Common myeloid progenitor, CD34-positive (primary cell): ENCODE measurements at regions not wholly inside any gene's neighbourhood (a gene's known extent, or its start where the extent isn't known, plus 50 kb on each side); places are given as distances from the start of the nearest gene placed in this dataset.

Experiments
- CTCF ChIA-PET: fragments of 350-600 bp; sonication (Branson Sonifier 250); formaldehyde crosslinking; loops from one replicate; lab custom pipeline; 2021; ENCODE audit warnings: antibody characterized with exemption; lab: Charles Lee
- POLR2A ChIA-PET: fragments of 350-600 bp; sonication (Branson Sonifier 250); formaldehyde crosslinking; loops from one replicate; lab custom pipeline; 2021; ENCODE audit warnings: antibody characterized with exemption; lab: Charles Lee
- DNase-seq, 3 donors: peaks; one replicate each; pipeline versions ENCODE4 v3.0.0 to v3.0.0-alpha.2; 2013
- H3K27ac ChIP-seq, 2 experiments: 1 replicate in 1 of 2; 2 replicates in 1 of 2; pipeline ENCODE4 v1.7.0; 2013; ENCODE audit warnings: inconsistent platforms in 2 of 2, low read length in 2 of 2, mild to moderate bottlenecking in 2 of 2, low read depth in 1 of 2, moderate library complexity in 1 of 2; ENCODE audit not compliant: severe bottlenecking in 2 of 2, insufficient read depth in 1 of 2, poor library complexity in 1 of 2
- H3K27me3 ChIP-seq, 5 experiments: replicated peaks in 2 of 5; 1 replicate in 3 of 5; 2 replicates in 2 of 5; pipeline versions ENCODE4 v1.6.1 to v1.7.0; 2013; ENCODE audit warnings: low read length in 4 of 5, mild to moderate bottlenecking in 2 of 5, moderate library complexity in 2 of 5, inconsistent platforms in 1 of 5; ENCODE audit not compliant: insufficient read depth in 5 of 5, control insufficient read depth in 4 of 5
- H3K36me3 ChIP-seq, 4 experiments: 1 replicate in 2 of 4; 2 replicates in 2 of 4; pipeline versions ENCODE4 v1.6.1 to v1.7.0; 2013; ENCODE audit warnings: low read length in 3 of 4, control low read depth in 1 of 4, mild to moderate bottlenecking in 1 of 4; ENCODE audit not compliant: control insufficient read depth in 4 of 4, insufficient read depth in 4 of 4
- H3K4me1 ChIP-seq, 4 experiments: 1 replicate in 3 of 4; 2 replicates in 1 of 4; pipeline versions ENCODE4 v1.6.1 to v1.7.1; 2013; ENCODE audit warnings: low read length in 3 of 4, mild to moderate bottlenecking in 3 of 4, control low read depth in 1 of 4, inconsistent platforms in 1 of 4, moderate library complexity in 1 of 4; ENCODE audit not compliant: control insufficient read depth in 4 of 4, insufficient read depth in 4 of 4; ENCODE audit errors: control extremely low read depth in 1 of 4
- H3K4me3 ChIP-seq, 7 experiments: 1 replicate in 4 of 7; 2 replicates in 3 of 7; pipeline versions ENCODE4 v1.5.1 to v1.7.0; 2013; ENCODE audit warnings: mild to moderate bottlenecking in 7 of 7, low read length in 6 of 7, moderate library complexity in 6 of 7, inconsistent platforms in 2 of 7, low read depth in 2 of 7, control low read depth in 1 of 7; ENCODE audit not compliant: insufficient read depth in 4 of 7, control insufficient read depth in 1 of 7; ENCODE audit errors: extremely low read depth in 1 of 7
- H3K9me3 ChIP-seq, 5 experiments: 1 replicate in 4 of 5; 2 replicates in 1 of 5; pipeline versions ENCODE4 v1.6.1 to v1.7.1; 2013; ENCODE audit warnings: low read length in 4 of 5, mild to moderate bottlenecking in 2 of 5, inconsistent platforms in 1 of 5, low read depth in 1 of 5, moderate library complexity in 1 of 5; ENCODE audit not compliant: control insufficient read depth in 4 of 5, insufficient read depth in 2 of 5; ENCODE audit errors: control extremely low read depth in 1 of 5
- WGBS: methylation state at CpG from one replicate; pipeline ENCODE4 v1.1.5; 2013; ENCODE audit not compliant: insufficient coverage; 5-methylcytosine and 5-hydroxymethylcytosine counted together

DNA sequence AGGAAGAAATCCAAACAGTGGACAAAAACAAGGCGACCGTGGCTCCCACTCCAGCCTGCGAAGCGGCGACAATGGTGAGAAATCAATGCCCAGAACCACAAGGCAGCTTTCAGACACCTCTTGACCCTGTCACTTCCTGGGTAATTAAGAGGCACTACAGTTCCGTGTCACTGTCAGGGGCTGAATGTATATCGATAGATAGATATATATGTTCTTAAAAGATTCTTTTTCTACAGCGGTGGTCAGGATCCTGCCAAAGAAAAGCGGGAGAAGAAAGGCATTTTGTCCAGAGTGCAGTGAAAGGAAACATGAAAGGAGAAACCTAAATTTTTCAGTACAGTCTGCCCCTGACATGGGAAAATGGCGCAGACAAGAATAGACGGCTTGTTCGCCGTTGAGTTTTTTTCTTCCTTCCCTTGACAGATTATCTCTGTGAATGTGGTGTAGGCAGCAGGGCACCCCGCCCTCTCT, 56.2 kb upstream of the HES1 start:
- ChIA-PET POLR2A (no interaction called here), CTCF (no interaction called here)
- H3K4me1 ChIP-seq = peaks cover 0 to 3% (median 0%) of the 10 kb centered on the region in 4 experiments
- H3K4me3 ChIP-seq = no peak overlapping the region
- WGBS = 88% methylated on average over 9 of the region's 14 CpGs
- DNase-seq = no peak
- H3K36me3 ChIP-seq = no peaks in the 10 kb centered on the region
- no peak overlapping the region for H3K27ac ChIP-seq
- no peaks in the 10 kb centered on the region for H3K9me3 ChIP-seq
- no peaks in the 10 kb centered on the region for H3K27me3 ChIP-seq

DNA sequence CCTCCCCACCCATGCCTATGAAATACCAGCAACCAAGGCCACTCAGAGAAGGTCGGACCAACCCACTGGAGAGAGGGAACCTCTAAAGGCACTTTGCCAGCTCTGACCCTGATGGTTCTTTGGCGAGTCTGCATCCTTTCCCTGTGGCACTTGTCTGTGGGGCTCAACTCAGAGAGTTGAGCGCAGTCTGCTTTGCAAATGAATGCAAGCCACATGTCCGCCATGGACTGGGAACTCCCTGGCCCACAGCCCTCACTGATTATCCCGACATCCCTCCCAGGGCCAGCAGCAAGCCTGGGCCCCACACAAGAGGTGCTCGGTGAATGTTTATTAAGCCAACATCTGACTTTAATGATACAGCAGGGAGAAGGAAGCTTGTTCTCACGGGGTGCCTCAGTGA, 55.5 kb upstream of the HES1 start:
- POLR2A ChIA-PET = no interaction called here
- peaks cover 0 to 3% (median 0%) of the 10 kb centered on the region in 4 experiments for H3K4me1 ChIP-seq

DNA sequence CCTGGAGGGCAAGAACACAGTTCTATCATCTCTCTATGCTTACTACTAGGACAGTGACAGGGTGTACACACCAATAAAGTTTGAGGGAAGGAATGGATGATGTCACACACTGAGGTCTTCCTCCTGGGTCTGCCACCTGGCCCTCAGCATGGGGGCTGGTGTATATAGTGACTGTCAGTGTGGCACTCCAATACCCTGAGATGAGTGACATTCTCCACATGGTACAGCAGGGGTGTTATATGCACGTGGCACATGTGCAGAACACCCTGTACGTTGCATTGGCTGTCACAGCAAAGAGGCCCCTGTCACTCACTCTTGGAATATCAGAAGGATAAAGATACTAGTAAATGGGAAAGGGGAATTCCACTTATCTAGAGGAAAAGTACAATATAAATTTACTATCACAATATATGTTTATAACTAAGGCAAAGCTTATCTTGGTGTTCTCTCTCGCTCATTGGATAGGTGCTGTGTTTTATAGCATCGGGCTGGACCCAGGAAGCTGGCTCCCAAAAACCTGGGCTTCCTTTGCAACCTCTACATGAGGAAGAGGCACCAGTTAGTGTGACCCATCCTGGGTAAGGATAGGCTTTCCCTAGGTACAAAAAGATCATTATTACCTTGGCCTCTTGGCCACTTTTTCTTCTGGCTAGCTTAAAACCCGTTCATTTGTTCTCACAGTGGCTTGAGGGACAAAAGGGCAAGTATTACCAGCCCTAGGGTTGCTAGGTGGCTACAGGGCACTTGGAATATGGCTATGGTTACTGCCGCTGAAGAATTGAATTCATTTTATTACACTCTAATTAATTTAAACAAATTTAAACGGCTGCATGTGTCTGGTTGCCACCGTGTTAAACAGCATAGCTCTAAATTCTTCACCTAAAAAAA, 54.8 kb upstream of the HES1 start:
- CTCF ChIA-PET = interaction anchor here (1.0 to 1.2 kb wide), 2 partner anchors 9 to 49 kb away, joined by 3 to 4 read pairs; no protein-coding TSS in a partner anchor
- no peak for DNase-seq

More for the DNA sequence above, 55.5 kb upstream of the HES1 start:
- no peak overlapping the region for H3K4me3 ChIP-seq
- no peaks in the 10 kb centered on the region for H3K27me3 ChIP-seq
- CTCF ChIA-PET = no interaction called here
- H3K36me3 ChIP-seq = no peaks in the 10 kb centered on the region
- no peak for DNase-seq
- no peak overlapping the region for H3K27ac ChIP-seq
- no peaks in the 10 kb centered on the region for H3K9me3 ChIP-seq
- 91% methylated on average over 6 of the region's 7 CpGs for WGBS

DNA sequence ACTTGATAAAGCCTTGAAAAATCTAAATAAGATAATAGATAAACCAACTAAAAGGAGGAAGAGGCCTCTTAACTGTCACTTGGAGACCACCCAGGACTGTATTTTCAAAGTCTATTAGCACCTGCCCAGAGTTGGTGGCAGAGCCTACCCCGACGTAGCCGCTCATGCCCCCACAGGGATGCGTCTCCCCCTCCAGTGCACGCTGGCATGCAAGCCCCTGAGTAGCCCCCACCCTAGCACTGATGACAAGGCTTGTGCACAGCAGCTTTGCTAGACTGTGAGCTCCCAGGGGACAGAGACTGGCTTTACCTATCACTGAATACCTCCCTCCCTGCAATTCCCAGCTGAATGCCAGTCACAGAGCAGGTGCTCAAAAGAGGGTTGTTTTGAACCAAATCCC, 54.1 kb upstream of the HES1 start:
- CTCF ChIA-PET = interaction anchor here (1.0 to 1.3 kb wide), 3 partner anchors 9 to 49 kb away, joined by 3 to 4 read pairs (median 3); no protein-coding TSS in a partner anchor
- WGBS = 98% methylated on average over 5 of the region's 5 CpGs

More for the DNA sequence above, 54.8 kb upstream of the HES1 start:
- H3K27ac ChIP-seq = no peak overlapping the region
- no peaks in the 10 kb centered on the region for H3K27me3 ChIP-seq
- H3K4me1 ChIP-seq = peaks cover 0 to 3% (median 0%) of the 10 kb centered on the region in 4 experiments
- H3K36me3 ChIP-seq = no peaks in the 10 kb centered on the region
- H3K4me3 ChIP-seq = no peak overlapping the region
- 100% methylated on average over 3 of the region's 8 CpGs for WGBS
- POLR2A ChIA-PET = no interaction called here
- no peaks in the 10 kb centered on the region for H3K9me3 ChIP-seq

DNA sequence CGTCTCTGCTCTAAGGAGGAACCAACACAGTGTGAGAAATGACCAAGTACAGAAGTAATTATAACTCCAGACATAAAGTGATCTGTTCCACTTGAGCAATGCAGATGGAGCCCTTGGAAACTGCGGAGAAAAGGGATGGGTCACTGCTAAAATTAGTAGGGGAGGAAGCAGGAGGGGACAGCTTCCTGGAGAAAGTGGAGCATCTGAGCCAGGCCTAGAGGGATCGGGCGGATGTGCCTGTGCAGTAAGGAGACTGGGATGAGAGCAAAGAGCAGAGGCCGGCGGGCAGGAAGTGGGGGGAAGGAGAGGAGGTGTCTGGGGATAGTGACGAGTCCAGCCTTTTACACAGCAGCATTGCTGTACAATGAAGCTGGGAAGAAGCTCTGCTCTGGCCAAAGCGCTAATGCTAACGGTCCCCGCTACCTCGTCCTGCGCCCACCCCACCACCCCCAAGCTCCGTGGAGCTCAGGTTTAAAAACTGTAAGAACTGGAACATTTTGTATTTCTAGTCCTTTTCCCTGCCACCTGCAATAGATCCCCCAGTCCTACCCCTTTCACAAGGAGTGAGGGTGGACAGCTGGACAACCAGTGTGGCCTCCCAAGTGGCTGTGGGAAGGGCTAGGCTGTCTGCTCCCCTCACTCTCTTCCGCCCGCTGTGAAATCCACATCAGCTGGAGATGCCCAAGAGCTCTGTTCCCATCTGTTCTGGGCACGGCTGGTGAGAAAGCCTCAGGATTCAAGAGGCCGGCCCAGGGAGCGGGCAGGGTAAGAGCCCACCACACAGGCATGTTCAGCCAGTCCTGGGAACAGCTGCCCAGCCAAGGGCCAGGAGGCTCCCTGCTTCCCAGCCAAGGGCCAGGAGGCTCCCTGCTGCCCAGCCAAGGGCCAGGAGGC, 53.0 kb upstream of the HES1 start:
- CTCF ChIA-PET = interaction anchor here (0.8 to 2.1 kb wide), 8 partner anchors 8 to 301 kb away, joined by 3 to 9 read pairs (median 4); no protein-coding TSS in a partner anchor
- H3K27me3 ChIP-seq = no peaks in the 10 kb centered on the region
- no peak overlapping the region for H3K27ac ChIP-seq
- H3K36me3 ChIP-seq = no peaks in the 10 kb centered on the region
- no peaks in the 10 kb centered on the region for H3K9me3 ChIP-seq
- 93% methylated on average over 17 of the region's 18 CpGs for WGBS
- POLR2A ChIA-PET = no interaction called here
- no peak for DNase-seq
- H3K4me1 ChIP-seq = peaks cover 0 to 3% (median 0%) of the 10 kb centered on the region in 4 experiments
- no peak overlapping the region for H3K4me3 ChIP-seq

More for the DNA sequence above, 54.1 kb upstream of the HES1 start:
- H3K4me3 ChIP-seq = no peak overlapping the region
- H3K4me1 ChIP-seq = peaks cover 0 to 3% (median 0%) of the 10 kb centered on the region in 4 experiments
- no peaks in the 10 kb centered on the region for H3K9me3 ChIP-seq
- no peak for DNase-seq
- POLR2A ChIA-PET = no interaction called here
- no peaks in the 10 kb centered on the region for H3K36me3 ChIP-seq
- no peaks in the 10 kb centered on the region for H3K27me3 ChIP-seq
- no peak overlapping the region for H3K27ac ChIP-seq

DNA sequence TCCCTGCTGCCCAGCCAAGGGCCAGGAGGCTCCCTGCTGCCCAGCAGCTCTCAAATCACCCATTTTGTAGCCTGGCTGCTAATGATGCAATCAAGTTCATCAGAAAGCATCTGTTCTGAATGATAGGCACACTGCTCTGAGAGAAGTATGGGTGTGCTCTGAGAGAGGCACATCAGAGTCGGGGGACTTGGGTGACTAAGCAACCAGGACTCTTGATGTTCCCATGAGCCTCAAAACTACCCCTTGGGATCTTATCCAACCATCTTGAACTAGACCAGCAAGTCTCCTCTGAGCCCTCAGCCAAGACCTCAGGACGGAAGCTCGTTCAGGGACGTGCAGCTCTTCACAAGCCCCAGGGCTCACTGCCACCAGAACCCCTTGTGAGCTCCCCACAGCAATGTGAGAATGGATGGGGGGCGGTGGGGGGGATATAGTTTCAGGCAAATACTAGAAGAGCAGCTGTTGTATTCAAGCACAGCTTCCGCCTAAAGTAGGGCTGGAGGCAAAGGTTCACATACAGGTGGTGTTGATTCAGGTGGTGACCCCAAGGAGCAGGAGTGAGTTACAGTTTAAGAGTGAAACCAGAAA, 52.2 kb upstream of the HES1 start:
- H3K4me1 ChIP-seq = peaks cover 0 to 8% (median 1%) of the 10 kb centered on the region in 4 experiments
- ChIA-PET CTCF (interaction anchor here (1.0 to 2.1 kb wide), 6 partner anchors 9 to 302 kb away, joined by 3 to 9 read pairs (median 4); no protein-coding TSS in a partner anchor), POLR2A (interaction anchor here (1.1 kb wide), 1 partner anchor 13 kb away, joined by 3 read pairs; no protein-coding TSS in a partner anchor)
- H3K4me3 ChIP-seq = no peak overlapping the region
- no peak for DNase-seq
- H3K27ac ChIP-seq = no peak overlapping the region
- 91% methylated on average over 4 of the region's 6 CpGs for WGBS
- H3K9me3 ChIP-seq = no peaks in the 10 kb centered on the region
- no peaks in the 10 kb centered on the region for H3K36me3 ChIP-seq
- no peaks in the 10 kb centered on the region for H3K27me3 ChIP-seq
